ENCODE measurements at regions not wholly inside any gene's neighbourhood (a gene's known extent, or its start where the extent isn't known, plus 50 kb on each side); places are given as distances from the start of the nearest gene placed in this dataset.

- DNase-seq = no peak
Measured at GRCh38 chr2:172200495-172201085, 97.9 kb upstream of the DLX2 start.

GRCh38 chr2:172204309-172204708 is 101.6 kb upstream of the DLX2 start:
- DNase-seq = no peak

GRCh38 chr2:172204762-172205161 is 102.1 kb upstream of the DLX2 start:
- DNase-seq = no peak

GRCh38 chr2:172205292-172205691 is 102.6 kb upstream of the DLX2 start:
- DNase-seq = no peak

- DNase-seq = no peak
Measured at GRCh38 chr2:172207911-172208310, 105.2 kb upstream of the DLX2 start.

GRCh38 chr2:172208791-172209325 is 106.2 kb upstream of the DLX2 start:
- DNase-seq = no peak

- no peak for DNase-seq
Measured at GRCh38 chr2:172210599-172210998, 107.9 kb upstream of the DLX2 start.

- DNase-seq = no peak
Measured at GRCh38 chr2:172211512-172211911, 108.8 kb upstream of the DLX2 start.

GRCh38 chr2:172213116-172213860 is 110.6 kb upstream of the DLX2 start:
- no peak for DNase-seq

- no peak for DNase-seq
Measured at GRCh38 chr2:172214252-172214651, 111.6 kb upstream of the DLX2 start.

- DNase-seq = peak in 21 of 56 donors; percentile 6 to 68 (median 29)
Measured at GRCh38 chr2:172215172-172215935, 112.7 kb upstream of the DLX2 start.

GRCh38 chr2:172215936-172216335 is 113.2 kb upstream of the DLX2 start:
- DNase-seq = no peak

GRCh38 chr2:172216477-172216876 is 113.8 kb upstream of the DLX2 start:
- no peak for DNase-seq

- no peak for DNase-seq
Measured at GRCh38 chr2:172219201-172219600, 116.5 kb upstream of the DLX2 start.

- DNase-seq = no peak
Measured at GRCh38 chr2:172220121-172220520, 117.4 kb upstream of the DLX2 start.

GRCh38 chr2:172223601-172224054 is 120.9 kb upstream of the DLX2 start:
- DNase-seq = no peak

GRCh38 chr2:172225786-172226185 is 123.1 kb upstream of the DLX2 start:
- no peak for DNase-seq

- no peak for DNase-seq
Measured at GRCh38 chr2:172226244-172227061, 123.8 kb upstream of the DLX2 start.

GRCh38 chr2:172227719-172228118 is 125.0 kb upstream of the DLX2 start:
- no peak for DNase-seq

GRCh38 chr2:172228177-172228808 is 125.6 kb upstream of the DLX2 start:
- no peak for DNase-seq

GRCh38 chr2:172229125-172229524 is 126.4 kb upstream of the DLX2 start:
- no peak for DNase-seq
